ENCODE measurements at regions not wholly inside any gene's neighbourhood (a gene's known extent, or its start where the extent isn't known, plus 50 kb on each side); places are given as distances from the start of the nearest gene placed in this dataset.

GRCh38 chr6:22150368-22151035 lies 146.3 kb downstream of the PRL start:
- no peaks in the 10 kb centered on the region for H3K9me3 ChIP-seq (ENCODE audit: control insufficient read depth, low read length)
- no peak overlapping the region for H3K9ac ChIP-seq
- no peak overlapping the region for H3K27ac ChIP-seq
- H3K4me3 ChIP-seq (ENCODE audit: low read depth, low read length), result no peak overlapping the region
- no peaks in the 10 kb centered on the region for H3K36me3 ChIP-seq (ENCODE audit: control insufficient read depth, insufficient read depth, low read length)
- no peaks in the 10 kb centered on the region for H3K27me3 ChIP-seq (ENCODE audit: control insufficient read depth, insufficient read depth, low read length)
- no peak overlapping the region for H3K4me2 ChIP-seq (ENCODE audit: low read length)
- no peak overlapping the region for H2AFZ ChIP-seq
- TF ChIP-seq CTCF (IDR thresholded peaks at IDR 0.05), result no peak
- peaks cover 19% of the 10 kb centered on the region for H3K4me1 ChIP-seq
- H3K79me2 ChIP-seq, result no peaks in the 10 kb centered on the region

GRCh38 chr6:22151892-22152291 lies 144.9 kb downstream of the PRL start:
- TF ChIP-seq CTCF (IDR thresholded peaks at IDR 0.05), result no peak
- Histone ChIP-seq H3K27me3 (ENCODE audit: control insufficient read depth, insufficient read depth, low read length) (no peaks in the 10 kb centered on the region), H3K9ac (no peak overlapping the region), H3K27ac (no peak overlapping the region), H2AFZ (no peak overlapping the region), H3K9me3 (ENCODE audit: control insufficient read depth, low read length) (no peaks in the 10 kb centered on the region), H3K79me2 (no peaks in the 10 kb centered on the region), H3K36me3 (ENCODE audit: control insufficient read depth, insufficient read depth, low read length) (no peaks in the 10 kb centered on the region), H3K4me1 (peaks cover 16% of the 10 kb centered on the region), H3K4me2 (ENCODE audit: low read length) (no peak overlapping the region), H3K4me3 (ENCODE audit: low read depth, low read length) (no peak overlapping the region)

- Histone ChIP-seq H3K36me3 (ENCODE audit: control insufficient read depth, insufficient read depth, low read length) (no peaks in the 10 kb centered on the region), H3K9me3 (ENCODE audit: control insufficient read depth, low read length) (no peaks in the 10 kb centered on the region), H3K79me2 (no peaks in the 10 kb centered on the region), H3K4me1 (peaks cover 14% of the 10 kb centered on the region), H3K27ac (no peak overlapping the region), H2AFZ (no peak overlapping the region), H3K4me3 (ENCODE audit: low read depth, low read length) (no peak overlapping the region), H3K4me2 (ENCODE audit: low read length) (no peak overlapping the region), H3K27me3 (ENCODE audit: control insufficient read depth, insufficient read depth, low read length) (no peaks in the 10 kb centered on the region), H3K9ac (no peak overlapping the region)
- no peak for TF ChIP-seq CTCF (IDR thresholded peaks at IDR 0.05)
These were observed 144.0 kb downstream of the PRL start for GRCh38 chr6:22152841-22153240.

- no peaks in the 10 kb centered on the region for H3K36me3 ChIP-seq (ENCODE audit: control insufficient read depth, insufficient read depth, low read length)
- no peaks in the 10 kb centered on the region for H3K27me3 ChIP-seq (ENCODE audit: control insufficient read depth, insufficient read depth, low read length)
- H3K79me2 ChIP-seq, result no peaks in the 10 kb centered on the region
- H3K9ac ChIP-seq, result no peak overlapping the region
- H3K4me2 ChIP-seq (ENCODE audit: low read length), result no peak overlapping the region
- no peak overlapping the region for H3K4me3 ChIP-seq (ENCODE audit: low read depth, low read length)
- no peak for TF ChIP-seq CTCF (IDR thresholded peaks at IDR 0.05)
- no peak overlapping the region for H3K27ac ChIP-seq
- H2AFZ ChIP-seq, result no peak overlapping the region
- no peaks in the 10 kb centered on the region for H3K9me3 ChIP-seq (ENCODE audit: control insufficient read depth, low read length)
- peaks cover 9% of the 10 kb centered on the region for H3K4me1 ChIP-seq
These were observed 143.3 kb downstream of the PRL start for GRCh38 chr6:22153384-22154158.
